HCT116 (cell line): ENCODE measurements at regions not wholly inside any gene's neighbourhood (a gene's known extent, or its start where the extent isn't known, plus 50 kb on each side); places are given as distances from the start of the nearest gene placed in this dataset.
"Not testable (repeated sequence)": the region's sequence is repeated elsewhere in the genome, so short reads cannot be mapped to it uniquely, and the experiment has no call there.

Experiments used
- CEBPB ChIP-seq: IDR thresholded peaks from 2 replicates; pipeline ENCODE4 v1.6.1; 2012; ENCODE audit warnings: low read depth
- CTCF ChIP-seq, 3 experiments: fragments of 200-600 bp in 1 of 3; sonication (generic) in 1 of 3; IDR thresholded peaks in 2 of 3; conservative IDR thresholded peaks in 1 of 3; 2 replicates each; pipeline ENCODE4 v1.5.1; 2012 to 2017; ENCODE audit warnings: low read depth in 2 of 3, low read length in 2 of 3, antibody characterized with exemption in 1 of 3, borderline replicate concordance in 1 of 3, control low read depth in 1 of 3, mild to moderate bottlenecking in 1 of 3, mixed read lengths in 1 of 3, mixed run types in 1 of 3, moderate library complexity in 1 of 3; ENCODE audit not compliant: insufficient read depth in 1 of 3
- SP1 ChIP-seq: IDR thresholded peaks from 2 replicates; pipeline ENCODE4 v1.6.1; 2012; ENCODE audit warnings: low read depth

GRCh38 chr7:152539190-152539495 is 103.3 kb upstream of the KMT2C start:
- TF ChIP-seq CTCF (IDR thresholded peaks at IDR 0.05 in 2 of 3, conservative IDR thresholded peaks at IDR 0.05 in 1 of 3; ENCODE audit: borderline replicate concordance in 1 of 3, insufficient read depth in 1 of 3, low read depth in 2 of 3, low read length in 2 of 3); CEBPB; SP1: not testable (repeated sequence)
